Activated naive CD4-positive, alpha-beta T cell treated with anti-CD3 and anti-CD28 coated beads for 36 hours (primary cell): ENCODE measurements at regions not wholly inside any gene's neighbourhood (a gene's known extent, or its start where the extent isn't known, plus 50 kb on each side); places are given as distances from the start of the nearest gene placed in this dataset.

Source experiments
- CTCF ChIA-PET: fragments of 350-600 bp; sonication (Branson Sonifier 250); formaldehyde crosslinking; loops from one replicate; lab custom pipeline; 2021; ENCODE audit warnings: antibody characterized with exemption; lab: Charles Lee
- DNase-seq: peaks from one replicate; pipeline ENCODE4 v3.0.0-alpha.2; 2020
- H3K27ac Mint-ChIP-seq: one replicate; pipeline ENCODE4 v1.8.0; 2021; ENCODE audit warnings: mild to moderate bottlenecking, mixed read lengths
- H3K27me3 Mint-ChIP-seq: one replicate; pipeline ENCODE4 v1.8.0; 2021; ENCODE audit warnings: low read depth, mixed read lengths
- H3K36me3 Mint-ChIP-seq: one replicate; pipeline ENCODE4 v1.8.0; 2021; ENCODE audit warnings: low read depth, mixed read lengths
- H3K4me1 Mint-ChIP-seq: one replicate; pipeline ENCODE4 v1.8.0; 2021; ENCODE audit warnings: low read depth, mixed read lengths
- H3K4me3 Mint-ChIP-seq: one replicate; pipeline ENCODE4 v1.8.0; 2021; ENCODE audit warnings: mild to moderate bottlenecking, moderate library complexity, mixed read lengths
- H3K9me3 Mint-ChIP-seq: one replicate; pipeline ENCODE4 v1.8.0; 2021; ENCODE audit warnings: mixed read lengths
- intact Hi-C: fragments of 100-400 bp; cut with micrococcal nuclease; formaldehyde crosslinking; loops from one replicate; pipeline ENCODE4 v1.15.1; 2023

DNA sequence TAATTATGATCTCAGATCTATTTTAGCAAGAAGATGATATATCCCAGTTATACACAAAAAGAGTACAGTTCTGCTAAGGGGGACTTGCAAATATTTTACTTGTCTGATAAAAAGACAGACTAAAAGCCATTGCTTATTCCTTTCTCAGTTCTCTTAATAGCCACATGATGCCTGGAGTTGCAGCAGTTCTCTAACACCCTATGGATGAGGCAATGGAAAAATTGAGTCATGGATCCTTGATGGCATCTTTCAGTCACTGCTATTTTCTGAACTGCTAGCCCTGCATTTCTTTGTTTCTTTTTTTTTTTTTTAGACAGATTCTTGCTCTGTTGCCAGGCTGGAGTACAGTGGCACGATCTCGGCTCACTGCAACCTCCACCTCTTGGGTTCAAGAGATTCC lies 1956.7 kb downstream of the C4orf33 start:
- Mint-ChIP-seq H3K27me3 (no peaks in the 10 kb centered on the region), H3K36me3 (no peaks in the 10 kb centered on the region), H3K9me3 (no peaks in the 10 kb centered on the region), H3K4me3 (no peak overlapping the region), H3K4me1 (no peaks in the 10 kb centered on the region), H3K27ac (no peak overlapping the region)
- CTCF ChIA-PET = no interaction called here
- intact Hi-C loops = no loop called here
- DNase-seq = no peak

DNA sequence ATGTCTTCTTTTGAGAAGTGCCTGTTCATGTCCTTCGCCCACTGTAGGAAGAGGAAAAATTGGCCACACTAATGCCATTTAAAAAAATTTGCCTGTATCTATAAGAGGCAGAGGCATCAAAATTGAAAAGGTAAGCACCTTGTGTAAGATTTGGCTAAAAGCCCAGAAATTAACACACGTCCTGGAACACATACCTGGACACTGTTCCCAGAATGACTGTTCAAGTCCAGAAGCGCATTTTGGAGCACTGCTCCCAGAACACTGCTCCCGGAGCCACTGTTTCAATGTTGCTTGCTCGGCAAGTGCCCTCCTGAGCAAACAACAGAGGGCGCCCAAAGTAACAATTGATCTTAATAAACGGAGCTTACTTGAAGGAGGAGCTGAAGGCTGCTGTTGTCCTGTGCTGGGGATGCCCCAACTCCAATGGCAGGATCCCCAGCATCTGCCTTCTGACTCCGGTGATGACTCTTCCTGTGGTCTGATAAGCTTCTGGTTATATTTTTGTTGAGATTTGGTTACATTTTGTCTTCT lies 1958.6 kb downstream of the C4orf33 start:
- Mint-ChIP-seq H3K4me1 (no peaks in the 10 kb centered on the region), H3K36me3 (no peaks in the 10 kb centered on the region), H3K9me3 (no peaks in the 10 kb centered on the region), H3K27ac (no peak overlapping the region), H3K27me3 (no peaks in the 10 kb centered on the region), H3K4me3 (no peak overlapping the region)
- CTCF ChIA-PET = no interaction called here
- intact Hi-C loops = no loop called here
- no peak for DNase-seq

DNA sequence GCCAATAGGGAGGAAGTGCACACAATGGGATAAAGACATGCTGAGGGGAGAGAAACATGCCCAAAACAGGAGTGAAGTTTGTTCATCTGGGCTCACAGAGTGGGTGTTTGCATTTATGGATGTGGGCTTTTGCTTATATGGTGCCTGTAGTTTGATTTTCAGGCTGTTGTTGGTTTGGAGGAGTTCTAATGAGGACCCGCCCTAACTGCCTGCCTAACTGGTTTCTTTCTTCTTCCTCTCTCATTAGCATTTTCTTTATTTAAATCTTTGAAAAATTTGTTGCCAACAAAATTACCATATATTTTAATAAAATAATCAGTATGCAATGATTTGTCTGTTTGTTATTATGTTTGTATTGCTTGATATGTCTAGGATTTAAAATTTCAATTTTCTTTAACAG lies 1965.8 kb downstream of the C4orf33 start:
- Mint-ChIP-seq H3K4me1 (no peaks in the 10 kb centered on the region), H3K27me3 (no peaks in the 10 kb centered on the region), H3K9me3 (peaks cover 7% of the 10 kb centered on the region), H3K36me3 (no peaks in the 10 kb centered on the region), H3K4me3 (no peak overlapping the region), H3K27ac (no peak overlapping the region)
- DNase-seq = no peak
- CTCF ChIA-PET = no interaction called here
- intact Hi-C loops = no loop called here

- no peak overlapping the region for H3K27ac Mint-ChIP-seq
- CTCF ChIA-PET = no interaction called here
- no peaks in the 10 kb centered on the region for H3K36me3 Mint-ChIP-seq
- H3K9me3 Mint-ChIP-seq = peaks cover 7% of the 10 kb centered on the region
- H3K27me3 Mint-ChIP-seq = no peaks in the 10 kb centered on the region
- no peak for DNase-seq
- H3K4me1 Mint-ChIP-seq = no peaks in the 10 kb centered on the region
- intact Hi-C loops = no loop called here
- no peak overlapping the region for H3K4me3 Mint-ChIP-seq
Measured at GRCh38 chr4:131063878-131064277, 1967.9 kb downstream of the C4orf33 start.

DNA sequence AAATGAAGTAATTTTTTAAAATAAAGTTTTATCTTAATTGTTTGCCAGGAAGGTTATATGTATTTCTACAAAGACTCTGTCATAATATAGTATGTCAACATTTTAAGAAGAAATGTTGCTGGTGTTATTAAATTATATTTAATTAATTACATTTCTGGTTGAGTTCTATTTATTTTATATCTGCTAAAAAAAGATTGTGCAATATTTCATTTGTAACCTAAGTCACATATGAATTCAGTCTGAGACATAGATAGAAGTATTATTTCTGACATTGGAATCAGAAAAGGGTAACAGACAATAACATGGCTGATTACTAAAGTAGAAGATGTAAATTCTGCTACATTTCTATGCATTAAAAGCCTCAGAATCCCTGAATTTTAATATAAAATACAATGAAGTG lies 1985.1 kb downstream of the C4orf33 start:
- CTCF ChIA-PET = no interaction called here
- intact Hi-C loops = no loop called here

DNA sequence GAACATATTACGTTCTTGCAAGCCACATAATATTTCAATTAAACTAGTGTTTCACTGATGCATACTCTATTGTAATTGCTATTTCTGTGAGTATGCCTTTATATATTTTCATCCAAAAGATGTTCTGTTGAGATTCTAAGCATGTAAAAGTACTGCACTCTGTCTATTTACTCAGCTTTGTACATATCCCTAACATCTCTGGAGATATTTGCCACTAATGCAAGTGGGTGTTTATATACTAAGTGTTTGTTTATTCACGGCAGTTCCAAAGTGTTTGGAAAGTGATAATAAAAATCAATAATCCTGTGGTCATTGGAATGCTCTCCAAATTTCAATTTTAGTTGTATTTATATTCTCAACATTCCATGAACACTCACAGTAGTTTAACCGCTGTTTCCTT lies 1989.0 kb downstream of the C4orf33 start:
- intact Hi-C loops = no loop called here
- CTCF ChIA-PET = no interaction called here
- Mint-ChIP-seq H3K27me3 (no peaks in the 10 kb centered on the region), H3K36me3 (no peaks in the 10 kb centered on the region), H3K27ac (no peak overlapping the region), H3K9me3 (no peaks in the 10 kb centered on the region), H3K4me3 (no peak overlapping the region), H3K4me1 (no peaks in the 10 kb centered on the region)
- DNase-seq = no peak

More for the DNA sequence above, 1985.1 kb downstream of the C4orf33 start:
- H3K9me3 Mint-ChIP-seq = peaks cover 5% of the 10 kb centered on the region
- no peaks in the 10 kb centered on the region for H3K4me1 Mint-ChIP-seq
- H3K27ac Mint-ChIP-seq = no peak overlapping the region
- no peaks in the 10 kb centered on the region for H3K36me3 Mint-ChIP-seq
- no peak overlapping the region for H3K4me3 Mint-ChIP-seq
- no peak for DNase-seq
- H3K27me3 Mint-ChIP-seq = no peaks in the 10 kb centered on the region

GRCh38 chr4:131091896-131092295 lies 1995.9 kb downstream of the C4orf33 start:
- H3K27ac Mint-ChIP-seq = no peak overlapping the region
- no peak for DNase-seq
- intact Hi-C loops = no loop called here
- no peak overlapping the region for H3K4me3 Mint-ChIP-seq
- no peaks in the 10 kb centered on the region for H3K36me3 Mint-ChIP-seq
- H3K27me3 Mint-ChIP-seq = no peaks in the 10 kb centered on the region
- no peaks in the 10 kb centered on the region for H3K4me1 Mint-ChIP-seq
- H3K9me3 Mint-ChIP-seq = no peaks in the 10 kb centered on the region
- CTCF ChIA-PET = no interaction called here

DNA sequence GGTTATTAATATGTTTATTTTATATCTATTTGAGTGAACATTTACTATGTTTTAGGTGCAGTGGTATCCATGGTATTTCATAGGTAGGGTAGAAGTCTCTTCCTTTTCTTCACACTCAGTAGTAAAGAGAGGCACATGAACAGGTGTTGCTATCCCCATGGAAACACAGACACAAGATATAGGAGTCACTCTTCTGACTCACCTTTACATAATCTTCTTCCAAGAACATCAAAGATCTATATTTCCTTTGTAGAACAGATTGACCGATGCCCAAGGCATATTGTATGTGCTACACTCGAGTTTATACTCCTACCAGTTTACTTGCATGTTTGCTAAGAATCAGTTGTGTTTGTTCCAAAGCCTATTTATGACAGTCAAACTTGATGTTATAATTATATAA lies 1997.4 kb downstream of the C4orf33 start:
- Mint-ChIP-seq H3K27ac (no peak overlapping the region), H3K4me1 (no peaks in the 10 kb centered on the region), H3K9me3 (no peaks in the 10 kb centered on the region), H3K36me3 (no peaks in the 10 kb centered on the region), H3K4me3 (no peak overlapping the region), H3K27me3 (no peaks in the 10 kb centered on the region)
- no peak for DNase-seq
- CTCF ChIA-PET = no interaction called here
- intact Hi-C loops = no loop called here

- Mint-ChIP-seq H3K27ac (no peak overlapping the region), H3K4me1 (no peaks in the 10 kb centered on the region), H3K27me3 (no peaks in the 10 kb centered on the region), H3K36me3 (no peaks in the 10 kb centered on the region), H3K4me3 (no peak overlapping the region), H3K9me3 (peaks cover 14% of the 10 kb centered on the region)
- no peak for DNase-seq
- CTCF ChIA-PET = no interaction called here
- intact Hi-C loops = no loop called here
Measured at GRCh38 chr4:131098976-131099375, 2003.0 kb downstream of the C4orf33 start.

- no peak for DNase-seq
- Mint-ChIP-seq H3K4me3 (no peak overlapping the region), H3K27ac (no peak overlapping the region), H3K9me3 (peaks cover 4% of the 10 kb centered on the region), H3K4me1 (no peaks in the 10 kb centered on the region), H3K36me3 (no peaks in the 10 kb centered on the region), H3K27me3 (no peaks in the 10 kb centered on the region)
- intact Hi-C loops = no loop called here
- CTCF ChIA-PET = no interaction called here
Measured at GRCh38 chr4:131113273-131113672, 2017.3 kb downstream of the C4orf33 start.

- no peak for DNase-seq
- CTCF ChIA-PET = no interaction called here
- intact Hi-C loops = no loop called here
- Mint-ChIP-seq H3K27ac (no peak overlapping the region), H3K27me3 (no peaks in the 10 kb centered on the region), H3K9me3 (peaks cover 4% of the 10 kb centered on the region), H3K4me3 (no peak overlapping the region), H3K36me3 (no peaks in the 10 kb centered on the region), H3K4me1 (no peaks in the 10 kb centered on the region)
Measured at GRCh38 chr4:131113704-131114103, 2017.8 kb downstream of the C4orf33 start.

DNA sequence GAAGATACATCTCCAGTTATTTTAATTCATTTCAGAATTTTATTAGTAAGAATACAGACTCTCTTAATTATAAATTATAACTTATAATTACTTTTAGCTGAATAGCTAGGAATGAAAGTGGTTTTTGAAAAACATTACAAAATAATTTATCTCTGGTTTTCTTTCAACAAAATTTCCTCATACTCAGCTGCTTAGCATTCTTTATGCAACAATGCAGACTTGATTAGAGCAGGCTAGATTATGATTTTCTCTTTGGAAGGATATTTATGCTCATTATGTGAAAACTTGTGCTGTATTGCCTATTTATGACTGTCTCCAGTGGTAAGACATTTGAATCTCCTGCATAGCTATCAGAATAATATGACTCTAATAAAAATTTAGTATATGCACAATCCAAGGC lies 2023.7 kb downstream of the C4orf33 start:
- Mint-ChIP-seq H3K27ac (no peak overlapping the region), H3K4me1 (no peaks in the 10 kb centered on the region), H3K36me3 (no peaks in the 10 kb centered on the region), H3K9me3 (peaks cover 3% of the 10 kb centered on the region), H3K27me3 (no peaks in the 10 kb centered on the region), H3K4me3 (no peak overlapping the region)
- DNase-seq = no peak
- CTCF ChIA-PET = no interaction called here
- intact Hi-C loops = no loop called here

DNA sequence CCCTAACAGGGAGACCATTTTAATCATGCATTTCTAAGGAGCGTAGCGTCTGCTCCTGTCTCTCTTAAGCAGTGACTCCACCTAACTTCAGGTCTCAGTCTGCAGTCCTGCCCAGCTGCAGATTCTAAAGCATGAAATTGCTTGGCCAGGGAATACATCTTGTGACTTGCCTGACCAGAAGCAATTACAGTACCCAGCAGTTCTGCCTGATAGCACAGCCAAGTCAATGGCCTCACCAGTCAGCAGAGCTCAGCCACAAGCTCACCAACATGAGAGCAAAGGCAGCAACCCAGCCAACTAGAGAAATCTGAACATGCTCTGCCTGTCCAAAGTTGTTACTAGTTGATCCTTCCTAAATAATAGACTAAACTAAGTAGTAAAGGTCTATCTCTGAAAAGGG lies 2011.9 kb upstream of the PCDH10 start:
- Mint-ChIP-seq H3K9me3 (peaks cover 10% of the 10 kb centered on the region), H3K4me3 (no peak overlapping the region), H3K36me3 (no peaks in the 10 kb centered on the region), H3K27me3 (no peaks in the 10 kb centered on the region), H3K27ac (no peak overlapping the region), H3K4me1 (no peaks in the 10 kb centered on the region)
- CTCF ChIA-PET = no interaction called here
- no peak for DNase-seq
- intact Hi-C loops = no loop called here

GRCh38 chr4:131159261-131159660 lies 1989.8 kb upstream of the PCDH10 start:
- no peaks in the 10 kb centered on the region for H3K36me3 Mint-ChIP-seq
- H3K4me3 Mint-ChIP-seq = no peak overlapping the region
- CTCF ChIA-PET = no interaction called here
- no peaks in the 10 kb centered on the region for H3K9me3 Mint-ChIP-seq
- intact Hi-C loops = no loop called here
- H3K4me1 Mint-ChIP-seq = no peaks in the 10 kb centered on the region
- DNase-seq = no peak
- no peak overlapping the region for H3K27ac Mint-ChIP-seq
- H3K27me3 Mint-ChIP-seq = no peaks in the 10 kb centered on the region
